ENCODE measurements at regions not wholly inside any gene's neighbourhood (a gene's known extent, or its start where the extent isn't known, plus 50 kb on each side); places are given as distances from the start of the nearest gene placed in this dataset.
A peak's percentile ranks its signal among the peaks of the same experiment; 100 is the strongest.

- DNase-seq (ENCODE audit: low read depth, low spot score) (no peak), FAIRE-seq (peak; percentile 48)
- TF ChIP-seq EZH2 (IDR thresholded peaks at IDR 0.05; ENCODE audit: low read length), result no peak
- TF ChIP-seq, protein P1, sequence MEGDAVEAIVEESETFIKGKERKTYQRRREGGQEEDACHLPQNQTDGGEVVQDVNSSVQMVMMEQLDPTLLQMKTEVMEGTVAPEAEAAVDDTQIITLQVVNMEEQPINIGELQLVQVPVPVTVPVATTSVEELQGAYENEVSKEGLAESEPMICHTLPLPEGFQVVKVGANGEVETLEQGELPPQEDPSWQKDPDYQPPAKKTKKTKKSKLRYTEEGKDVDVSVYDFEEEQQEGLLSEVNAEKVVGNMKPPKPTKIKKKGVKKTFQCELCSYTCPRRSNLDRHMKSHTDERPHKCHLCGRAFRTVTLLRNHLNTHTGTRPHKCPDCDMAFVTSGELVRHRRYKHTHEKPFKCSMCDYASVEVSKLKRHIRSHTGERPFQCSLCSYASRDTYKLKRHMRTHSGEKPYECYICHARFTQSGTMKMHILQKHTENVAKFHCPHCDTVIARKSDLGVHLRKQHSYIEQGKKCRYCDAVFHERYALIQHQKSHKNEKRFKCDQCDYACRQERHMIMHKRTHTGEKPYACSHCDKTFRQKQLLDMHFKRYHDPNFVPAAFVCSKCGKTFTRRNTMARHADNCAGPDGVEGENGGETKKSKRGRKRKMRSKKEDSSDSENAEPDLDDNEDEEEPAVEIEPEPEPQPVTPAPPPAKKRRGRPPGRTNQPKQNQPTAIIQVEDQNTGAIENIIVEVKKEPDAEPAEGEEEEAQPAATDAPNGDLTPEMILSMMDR (optimal IDR thresholded peaks at IDR 0.05 in 1 of 3, IDR thresholded peaks at IDR 0.05 in 1 of 3, conservative IDR thresholded peaks at IDR 0.05 in 1 of 3; ENCODE audit: extremely low read depth in 1 of 3, insufficient read depth in 2 of 3, low read length in 3 of 3), result no peak
- Histone ChIP-seq H4K20me1 (ENCODE audit: control insufficient read depth, extremely low read depth, insufficient read depth, low read length) (no peaks in the 10 kb centered on the region), H3K27ac (ENCODE audit: control insufficient read depth, insufficient read depth, low read length) (no peak overlapping the region), H3K9me3 (ENCODE audit: control insufficient read depth, low read depth, low read length) (no peaks in the 10 kb centered on the region), H3K4me1 (ENCODE audit: control insufficient read depth, extremely low read depth, insufficient read depth, low read length) (peaks cover 29% of the 10 kb centered on the region), H3K9me1 (ENCODE audit: control insufficient read depth, extremely low read depth, insufficient read depth, low read length) (no peaks in the 10 kb centered on the region), H3K4me2 (ENCODE audit: control insufficient read depth, extremely low read depth, insufficient read depth, low read depth, low read length) (peak overlapping the region; percentile 14), H3K9ac (ENCODE audit: control insufficient read depth, extremely low read depth, insufficient read depth, low read length) (no peak overlapping the region), H3K36me3 (ENCODE audit: control insufficient read depth in 2 of 2, extremely low read depth in 1 of 2, insufficient read depth in 2 of 2, low read length in 2 of 2) (no peaks in the 10 kb centered on the region), H3K4me3 (ENCODE audit: control insufficient read depth in 2 of 3, extremely low read depth in 1 of 3, insufficient read depth in 2 of 3, low read depth in 1 of 3, low read length in 3 of 3) (no peak overlapping the region), H2AFZ (ENCODE audit: control insufficient read depth, low read length) (no peak overlapping the region), H3K27me3 (ENCODE audit: control insufficient read depth, extremely low read depth, insufficient read depth, low read length) (no peaks in the 10 kb centered on the region), H3K79me2 (ENCODE audit: control insufficient read depth, insufficient read depth, low read length) (no peaks in the 10 kb centered on the region)
- dilution Hi-C loops (cut with MboI; ENCODE audit: extremely low pct_ligation_motif_present, low sequenced_read_pairs), result no loop called here
These were observed 241.4 kb upstream of the JUN start for GRCh38 chr1:59025201-59025600.

DNA sequence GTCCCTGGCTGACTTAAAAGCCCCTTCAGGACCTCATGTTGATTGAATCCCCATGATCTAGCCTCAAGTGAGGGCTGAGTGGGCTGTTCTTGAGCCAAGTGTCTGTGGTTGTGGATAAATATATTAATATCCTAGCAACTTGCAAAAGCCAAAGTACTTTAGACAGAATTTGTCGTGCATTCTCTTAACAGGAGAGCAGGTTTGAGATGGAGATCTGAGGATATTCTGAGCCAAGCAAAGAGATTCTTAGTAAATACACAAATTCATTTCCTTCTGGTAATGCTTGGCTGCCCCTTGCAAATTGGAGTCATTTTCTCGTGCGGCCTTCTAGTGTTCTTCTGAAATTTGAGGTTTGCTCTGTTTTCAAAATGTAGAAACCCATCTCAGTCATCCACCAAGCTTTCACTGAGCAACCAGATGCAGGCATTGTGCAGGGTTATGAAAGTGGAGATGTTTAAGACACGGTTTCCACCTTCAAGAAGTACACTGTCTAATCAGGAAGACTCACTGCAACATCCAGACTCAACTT lies 242.1 kb upstream of the JUN start:
- dilution Hi-C loops (cut with MboI; ENCODE audit: extremely low pct_ligation_motif_present, low sequenced_read_pairs), result no loop called here
- H3K27me3 ChIP-seq (ENCODE audit: control insufficient read depth, extremely low read depth, insufficient read depth, low read length), result no peaks in the 10 kb centered on the region
- peaks cover 30% of the 10 kb centered on the region for H3K4me1 ChIP-seq (ENCODE audit: control insufficient read depth, extremely low read depth, insufficient read depth, low read length)
- H2AFZ ChIP-seq (ENCODE audit: control insufficient read depth, low read length), result no peak overlapping the region
- H4K20me1 ChIP-seq (ENCODE audit: control insufficient read depth, extremely low read depth, insufficient read depth, low read length), result no peaks in the 10 kb centered on the region
- no peaks in the 10 kb centered on the region for H3K79me2 ChIP-seq (ENCODE audit: control insufficient read depth, insufficient read depth, low read length)
- no peaks in the 10 kb centered on the region for H3K36me3 ChIP-seq (ENCODE audit: control insufficient read depth in 2 of 2, extremely low read depth in 1 of 2, insufficient read depth in 2 of 2, low read length in 2 of 2)
- no peaks in the 10 kb centered on the region for H3K9me1 ChIP-seq (ENCODE audit: control insufficient read depth, extremely low read depth, insufficient read depth, low read length)
- no peaks in the 10 kb centered on the region for H3K9me3 ChIP-seq (ENCODE audit: control insufficient read depth, low read depth, low read length)
- TF ChIP-seq, protein P1 (optimal IDR thresholded peaks at IDR 0.05 in 1 of 3, IDR thresholded peaks at IDR 0.05 in 1 of 3, conservative IDR thresholded peaks at IDR 0.05 in 1 of 3; ENCODE audit: extremely low read depth in 1 of 3, insufficient read depth in 2 of 3, low read length in 3 of 3), result no peak
- TF ChIP-seq EZH2 (IDR thresholded peaks at IDR 0.05; ENCODE audit: low read length), result no peak
- FAIRE-seq (no peak), DNase-seq (ENCODE audit: low read depth, low spot score) (no peak)
- H3K27ac ChIP-seq (ENCODE audit: control insufficient read depth, insufficient read depth, low read length), result no peak overlapping the region
- no peak overlapping the region for H3K9ac ChIP-seq (ENCODE audit: control insufficient read depth, extremely low read depth, insufficient read depth, low read length)
- H3K4me2 ChIP-seq (ENCODE audit: control insufficient read depth, extremely low read depth, insufficient read depth, low read depth, low read length), result no peak overlapping the region
- H3K4me3 ChIP-seq (ENCODE audit: control insufficient read depth in 2 of 3, extremely low read depth in 1 of 3, insufficient read depth in 2 of 3, low read depth in 1 of 3, low read length in 3 of 3), result no peak overlapping the region
